ENCODE measurements at regions not wholly inside any gene's neighbourhood (a gene's known extent, or its start where the extent isn't known, plus 50 kb on each side); places are given as distances from the start of the nearest gene placed in this dataset.
A peak's percentile ranks its signal among the peaks of the same experiment; 100 is the strongest.

GRCh38 chr4:184950926-184951325 is 67.4 kb upstream of the HELT start:
- no peak for ATAC-seq
- no peak for TF ChIP-seq CTCF (IDR thresholded peaks at IDR 0.05)
- H3K9me3 ChIP-seq, result no peaks in the 10 kb centered on the region
- H3K27me3 ChIP-seq, result peaks cover 0 to 22% of the 10 kb centered on the region in 2 donors
- H3K27ac ChIP-seq, result no peak overlapping the region
- peak in 1 of 4 donors; percentile 44 for DNase-seq
- H3K36me3 ChIP-seq, result no peaks in the 10 kb centered on the region
- no peaks in the 10 kb centered on the region for H3K4me1 ChIP-seq
- intact Hi-C loops (cut with DNase I), result no loop called here
- no peak overlapping the region for H3K4me3 ChIP-seq

- no peak overlapping the region for H3K27ac ChIP-seq
- no peak overlapping the region for H3K4me3 ChIP-seq
- ATAC-seq, result no peak
- no peak for TF ChIP-seq CTCF (IDR thresholded peaks at IDR 0.05)
- DNase-seq, result peak in 1 of 4 donors; percentile 38
- peaks cover 0 to 21% of the 10 kb centered on the region in 2 donors for H3K27me3 ChIP-seq
- H3K9me3 ChIP-seq, result no peaks in the 10 kb centered on the region
- H3K36me3 ChIP-seq, result no peaks in the 10 kb centered on the region
- no peaks in the 10 kb centered on the region for H3K4me1 ChIP-seq
- intact Hi-C loops (cut with DNase I), result no loop called here
Measured at GRCh38 chr4:184951668-184952160, 66.6 kb upstream of the HELT start.

GRCh38 chr4:184952522-184952921 is 65.8 kb upstream of the HELT start:
- H3K36me3 ChIP-seq, result no peaks in the 10 kb centered on the region
- no peak for TF ChIP-seq CTCF (IDR thresholded peaks at IDR 0.05)
- H3K4me1 ChIP-seq, result no peaks in the 10 kb centered on the region
- intact Hi-C loops (cut with DNase I), result no loop called here
- H3K9me3 ChIP-seq, result no peaks in the 10 kb centered on the region
- no peak overlapping the region for H3K4me3 ChIP-seq
- no peak overlapping the region for H3K27ac ChIP-seq
- peaks cover 0 to 13% of the 10 kb centered on the region in 2 donors for H3K27me3 ChIP-seq
- DNase-seq (no peak), ATAC-seq (no peak)

GRCh38 chr4:184953421-184953945 is 64.8 kb upstream of the HELT start:
- Histone ChIP-seq H3K27ac (no peak overlapping the region), H3K4me1 (no peaks in the 10 kb centered on the region), H3K4me3 (no peak overlapping the region), H3K27me3 (peaks cover 0 to 10% of the 10 kb centered on the region in 2 donors), H3K36me3 (no peaks in the 10 kb centered on the region), H3K9me3 (no peaks in the 10 kb centered on the region)
- TF ChIP-seq CTCF (IDR thresholded peaks at IDR 0.05), result no peak
- intact Hi-C loops (cut with DNase I), result no loop called here
- ATAC-seq (no peak), DNase-seq (no peak)

- DNase-seq (no peak), ATAC-seq (no peak)
- Histone ChIP-seq H3K4me3 (no peak overlapping the region), H3K9me3 (no peaks in the 10 kb centered on the region), H3K4me1 (no peaks in the 10 kb centered on the region), H3K36me3 (no peaks in the 10 kb centered on the region), H3K27me3 (peaks cover 0 to 10% of the 10 kb centered on the region in 2 donors), H3K27ac (no peak overlapping the region)
- TF ChIP-seq CTCF (IDR thresholded peaks at IDR 0.05), result no peak
- intact Hi-C loops (cut with DNase I), result no loop called here
Measured at GRCh38 chr4:184953971-184954370, 64.3 kb upstream of the HELT start.
